Endothelial cell of umbilical vein (primary cell): ENCODE measurements at regions not wholly inside any gene's neighbourhood (a gene's known extent, or its start where the extent isn't known, plus 50 kb on each side); places are given as distances from the start of the nearest gene placed in this dataset.

Experiments used
- EZH2 ChIP-seq: IDR thresholded peaks from 2 replicates; pipeline ENCODE4 v1.6.1; 2012; ENCODE audit warnings: borderline replicate concordance, low read depth, mild to moderate bottlenecking, moderate library complexity, low read length, inconsistent platforms; ENCODE audit not compliant: severe bottlenecking
- POLR2AphosphoS5 ChIP-seq: IDR thresholded peaks from 2 replicates; pipeline ENCODE4 v1.6.1; 2012; ENCODE audit warnings: low read depth, mild to moderate bottlenecking, control low read depth, low read length, moderate library complexity; ENCODE audit not compliant: insufficient read depth
- TF ChIP-seq, protein P1 (sequence below), 2 donors: IDR thresholded peaks; 1 replicate in 1 of 2; 2 replicates in 1 of 2; pipeline ENCODE4 v1.5.1; 2011; ENCODE audit warnings: low read length in 2 of 2, mild to moderate bottlenecking in 2 of 2, moderate library complexity in 2 of 2, control low read depth in 1 of 2, inconsistent platforms in 1 of 2, low read depth in 1 of 2; ENCODE audit not compliant: insufficient read depth in 1 of 2; ENCODE audit errors: extremely low read depth in 1 of 2

- no peak for TF ChIP-seq POLR2AphosphoS5
- TF ChIP-seq, protein P1, sequence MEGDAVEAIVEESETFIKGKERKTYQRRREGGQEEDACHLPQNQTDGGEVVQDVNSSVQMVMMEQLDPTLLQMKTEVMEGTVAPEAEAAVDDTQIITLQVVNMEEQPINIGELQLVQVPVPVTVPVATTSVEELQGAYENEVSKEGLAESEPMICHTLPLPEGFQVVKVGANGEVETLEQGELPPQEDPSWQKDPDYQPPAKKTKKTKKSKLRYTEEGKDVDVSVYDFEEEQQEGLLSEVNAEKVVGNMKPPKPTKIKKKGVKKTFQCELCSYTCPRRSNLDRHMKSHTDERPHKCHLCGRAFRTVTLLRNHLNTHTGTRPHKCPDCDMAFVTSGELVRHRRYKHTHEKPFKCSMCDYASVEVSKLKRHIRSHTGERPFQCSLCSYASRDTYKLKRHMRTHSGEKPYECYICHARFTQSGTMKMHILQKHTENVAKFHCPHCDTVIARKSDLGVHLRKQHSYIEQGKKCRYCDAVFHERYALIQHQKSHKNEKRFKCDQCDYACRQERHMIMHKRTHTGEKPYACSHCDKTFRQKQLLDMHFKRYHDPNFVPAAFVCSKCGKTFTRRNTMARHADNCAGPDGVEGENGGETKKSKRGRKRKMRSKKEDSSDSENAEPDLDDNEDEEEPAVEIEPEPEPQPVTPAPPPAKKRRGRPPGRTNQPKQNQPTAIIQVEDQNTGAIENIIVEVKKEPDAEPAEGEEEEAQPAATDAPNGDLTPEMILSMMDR (IDR thresholded peaks at IDR 0.05; ENCODE audit: extremely low read depth in 1 of 2, insufficient read depth in 1 of 2, low read depth in 1 of 2, low read length in 2 of 2), result peak; percentile 72
- TF ChIP-seq EZH2, result no peak
Measured at GRCh38 chr18:70781860-70782453, 493.1 kb downstream of the SOCS6 start.
